Adrenal gland (tissue), 5 donors: ENCODE measurements at regions not wholly inside any gene's neighbourhood (a gene's known extent, or its start where the extent isn't known, plus 50 kb on each side); places are given as distances from the start of the nearest gene placed in this dataset.
"Not testable (repeated sequence)": the region's sequence is repeated elsewhere in the genome, so short reads cannot be mapped to it uniquely, and the experiment has no call there.

Experiments used
- CTCF ChIP-seq, 6 experiments: fragments of 450-650 bp in 4 of 6; fragments of 200-600 bp in 2 of 6; sonication (generic) in 1 of 6; IDR thresholded peaks; 1 replicate in 5 of 6; 2 replicates in 1 of 6; pipeline versions ENCODE4 v1.5.1 to v1.8.0; 2016 to 2021; ENCODE audit warnings: antibody characterized with exemption in 6 of 6, mild to moderate bottlenecking in 2 of 6, moderate library complexity in 1 of 6
- POLR2A ChIP-seq, 2 donors: fragments of 450-650 bp; IDR thresholded peaks; one replicate each; pipeline ENCODE4 v1.6.1; 2017; ENCODE audit warnings: antibody characterized with exemption in 2 of 2, mild to moderate bottlenecking in 2 of 2, moderate library complexity in 1 of 2
- donor health status: DM: no; HTN: no; CAD: no.

GRCh38 chr2:97315358-97315757, 202.4 kb downstream of the ANKRD36 start:
- not testable (repeated sequence) for TF ChIP-seq POLR2A, CTCF (IDR thresholded peaks at IDR 0.05)
